ENCODE measurements at regions not wholly inside any gene's neighbourhood (a gene's known extent, or its start where the extent isn't known, plus 50 kb on each side); places are given as distances from the start of the nearest gene placed in this dataset.

DNA sequence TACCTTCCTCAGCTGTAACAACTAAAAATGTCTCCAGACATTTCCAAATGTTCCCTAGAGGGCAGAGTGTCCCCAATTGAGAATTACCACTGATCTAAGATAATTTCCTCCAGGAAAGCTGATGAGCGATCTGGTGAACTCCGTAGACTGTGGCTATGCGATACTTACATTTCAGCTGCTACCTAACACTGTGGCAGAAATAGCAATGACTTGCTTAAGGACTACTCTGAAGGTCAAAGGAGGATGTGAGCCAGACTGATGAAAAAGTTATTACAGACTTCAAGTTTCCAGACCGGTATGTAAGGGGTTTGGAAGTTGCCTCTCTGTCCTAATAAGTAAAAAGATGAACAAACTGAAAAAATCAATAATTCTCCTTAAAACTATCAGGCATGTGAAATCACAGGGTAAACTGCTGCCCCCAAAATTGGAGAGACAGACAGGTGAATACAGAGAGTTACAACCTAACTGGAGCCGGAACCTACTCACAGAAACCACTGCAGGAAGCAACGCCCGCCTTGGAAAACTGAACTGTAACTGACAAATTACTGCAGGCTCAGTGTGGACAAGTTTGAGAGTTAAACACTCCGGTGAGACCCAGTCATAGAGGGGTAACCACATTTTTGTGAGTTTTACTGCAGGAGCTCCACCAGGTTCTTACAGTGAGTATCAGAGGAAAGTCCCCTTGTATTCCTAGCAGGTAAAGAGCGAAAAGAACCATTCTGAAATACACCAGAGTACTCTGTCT, 60.0 kb upstream of the PARP11 start:
- TF ChIP-seq POLR2A (IDR thresholded peaks at IDR 0.05; ENCODE audit: low read length), result no peak
- TF ChIP-seq GATA1 (IDR thresholded peaks at IDR 0.05; ENCODE audit: low read depth, low read length), result no peak

Data from erythroblast (primary cell).